ENCODE measurements at regions not wholly inside any gene's neighbourhood (a gene's known extent, or its start where the extent isn't known, plus 50 kb on each side); places are given as distances from the start of the nearest gene placed in this dataset.

GRCh38 chr5:74462356-74462755 is 178.2 kb downstream of the ENC1 start:
- no peaks in the 10 kb centered on the region for H3K36me3 ChIP-seq (ENCODE audit: control insufficient read depth in 1 of 2, insufficient read depth in 2 of 2, low read length in 2 of 2)
- no peaks in the 10 kb centered on the region for H3K4me1 ChIP-seq (ENCODE audit: control insufficient read depth in 1 of 2, insufficient read depth in 2 of 2, low read length in 2 of 2)
- no TSS peak for BruUV-seq (replicated peaks)
- POLR2A ChIA-PET: no interaction called here
- CTCF ChIA-PET: no interaction called here
- no peak overlapping the region for H3K9ac ChIP-seq (ENCODE audit: low read length)
- H3K79me2 ChIP-seq (ENCODE audit: insufficient read depth, low read length): no peaks in the 10 kb centered on the region
- H3K27me3 ChIP-seq (ENCODE audit: insufficient read depth, low read length): no peaks in the 10 kb centered on the region
- H3K9me3 ChIP-seq (ENCODE audit: control insufficient read depth in 1 of 2, insufficient read depth in 1 of 2, low read depth in 1 of 2, low read length in 2 of 2): no peaks in the 10 kb centered on the region
- H3K4me3 ChIP-seq (replicated peaks in 1 of 2; ENCODE audit: low read depth in 1 of 2, low read length in 2 of 2): no peak overlapping the region
- ATAC-seq (no peak), DNase-seq (ENCODE audit: low read depth, low spot score) (no peak)
- no peaks in the 10 kb centered on the region for H3K9me2 ChIP-seq (ENCODE audit: insufficient read depth)
- H3K4me2 ChIP-seq (ENCODE audit: low read length): no peak overlapping the region
- H2AFZ ChIP-seq (ENCODE audit: low read depth, low read length, poor library complexity, severe bottlenecking): no peak overlapping the region
- RAD21 ChIA-PET (ENCODE audit: low non-redundant PET in 1 of 2, low total read pairs in 2 of 2, uncharacterized antibody in 2 of 2, unreplicated experiment in 2 of 2): no interaction called here
- TF ChIP-seq CEBPB (IDR thresholded peaks at IDR 0.05; ENCODE audit: low read depth) (no peak), ZNF274 (IDR thresholded peaks at IDR 0.05; ENCODE audit: low read depth, low read length) (no peak), ZBTB33 (IDR thresholded peaks at IDR 0.05; ENCODE audit: extremely low read depth, insufficient replicate concordance, low read length) (no peak)
- H3K27ac ChIP-seq (ENCODE audit: low read depth, low read length): no peak overlapping the region
- no peaks in the 10 kb centered on the region for H4K20me1 ChIP-seq (ENCODE audit: insufficient read depth)
- intact Hi-C loops (cut with micrococcal nuclease): no loop called here

GRCh38 chr5:74461251-74461650 is 179.3 kb downstream of the ENC1 start:
- Histone ChIP-seq H3K9me2 (ENCODE audit: insufficient read depth) (no peaks in the 10 kb centered on the region), H3K4me2 (ENCODE audit: low read length) (no peak overlapping the region), H3K79me2 (ENCODE audit: insufficient read depth, low read length) (no peaks in the 10 kb centered on the region), H3K27ac (ENCODE audit: low read depth, low read length) (no peak overlapping the region), H4K20me1 (ENCODE audit: insufficient read depth) (no peaks in the 10 kb centered on the region), H3K4me3 (replicated peaks in 1 of 2; ENCODE audit: low read depth in 1 of 2, low read length in 2 of 2) (no peak overlapping the region), H3K36me3 (ENCODE audit: control insufficient read depth in 1 of 2, insufficient read depth in 2 of 2, low read length in 2 of 2) (no peaks in the 10 kb centered on the region), H3K9me3 (ENCODE audit: control insufficient read depth in 1 of 2, insufficient read depth in 1 of 2, low read depth in 1 of 2, low read length in 2 of 2) (no peaks in the 10 kb centered on the region), H2AFZ (ENCODE audit: low read depth, low read length, poor library complexity, severe bottlenecking) (no peak overlapping the region), H3K27me3 (ENCODE audit: insufficient read depth, low read length) (no peaks in the 10 kb centered on the region), H3K4me1 (ENCODE audit: control insufficient read depth in 1 of 2, insufficient read depth in 2 of 2, low read length in 2 of 2) (no peaks in the 10 kb centered on the region), H3K9ac (ENCODE audit: low read length) (no peak overlapping the region)
- DNase-seq (ENCODE audit: low read depth, low spot score): no peak
- no peak for ATAC-seq
- BruUV-seq (replicated peaks): no TSS peak
- RAD21 ChIA-PET (ENCODE audit: low non-redundant PET in 1 of 2, low total read pairs in 2 of 2, uncharacterized antibody in 2 of 2, unreplicated experiment in 2 of 2): no interaction called here
- CTCF ChIA-PET: no interaction called here
- POLR2A ChIA-PET: no interaction called here
- TF ChIP-seq ELF1 (IDR thresholded peaks at IDR 0.05; ENCODE audit: borderline replicate concordance, low read depth) (no peak), SRF (IDR thresholded peaks at IDR 0.05; ENCODE audit: low read depth) (no peak), POLR2AphosphoS5 (IDR thresholded peaks at IDR 0.05; ENCODE audit: low read depth, low read length) (no peak), ZNF274 (IDR thresholded peaks at IDR 0.05; ENCODE audit: low read depth, low read length) (no peak)
- intact Hi-C loops (cut with micrococcal nuclease): no loop called here
